OCI-LY3 (cell line): ENCODE measurements at regions not wholly inside any gene's neighbourhood (a gene's known extent, or its start where the extent isn't known, plus 50 kb on each side); places are given as distances from the start of the nearest gene placed in this dataset.

ENCODE experiments used
- CTCF ChIP-seq: fragments of 200-600, 300-600 bp; sonication (generic); IDR thresholded peaks from 2 replicates; pipeline ENCODE4 v1.5.1; 2014; ENCODE audit warnings: antibody characterized with exemption, low read length, low read depth
- EZH2phosphoT487 ChIP-seq: fragments of 200-600 bp; shearing (Covaris generic); IDR thresholded peaks from 2 replicates; pipeline ENCODE4 v1.6.1; 2018; ENCODE audit warnings: antibody characterized with exemption, mixed run types, low read depth

GRCh38 chr5:128763321-128763720 lies 202.0 kb upstream of the SLC27A6 start:
- TF ChIP-seq CTCF (no peak), EZH2phosphoT487 (no peak)
